Adipocyte (in vitro differentiated cells): ENCODE measurements at regions not wholly inside any gene's neighbourhood (a gene's known extent, or its start where the extent isn't known, plus 50 kb on each side); places are given as distances from the start of the nearest gene placed in this dataset.
A peak's percentile ranks its signal among the peaks of the same experiment; 100 is the strongest.
"Not testable (repeated sequence)": the region's sequence is repeated elsewhere in the genome, so short reads cannot be mapped to it uniquely, and the experiment has no call there.

ENCODE experiments used
- DNase-seq: peaks from one replicate; pipeline ENCODE4 v3.0.0-alpha.2; 2015; ENCODE audit warnings: low read depth
- H3K27me3 ChIP-seq: replicated peaks from 2 replicates; pipeline ENCODE4 v1.7.0; 2013; ENCODE audit warnings: mild to moderate bottlenecking, low read length, moderate library complexity; ENCODE audit not compliant: control insufficient read depth, insufficient read depth
- H3K36me3 ChIP-seq: 2 replicates; pipeline ENCODE4 v1.7.0; 2013; ENCODE audit warnings: low read length, mild to moderate bottlenecking, moderate library complexity; ENCODE audit not compliant: control insufficient read depth, insufficient read depth, severe bottlenecking
- H3K4me1 ChIP-seq: 2 replicates; pipeline ENCODE4 v1.7.0; 2013; ENCODE audit warnings: mild to moderate bottlenecking, low read length, moderate library complexity; ENCODE audit not compliant: control insufficient read depth, insufficient read depth
- H3K4me3 ChIP-seq: 2 replicates; pipeline ENCODE4 v1.7.0; 2013; ENCODE audit warnings: mild to moderate bottlenecking, low read length, moderate library complexity
- H3K9ac ChIP-seq: 2 replicates; pipeline ENCODE4 v1.7.0; 2013; ENCODE audit warnings: mild to moderate bottlenecking, low read length, moderate library complexity
- H3K9me3 ChIP-seq: 2 replicates; pipeline ENCODE4 v1.7.0; 2013; ENCODE audit warnings: mild to moderate bottlenecking, low read length, moderate library complexity; ENCODE audit not compliant: control insufficient read depth

- no peaks in the 10 kb centered on the region for H3K4me1 ChIP-seq
- DNase-seq, result peak; percentile 28
- no peak overlapping the region for H3K4me3 ChIP-seq
- H3K9ac ChIP-seq, result no peak overlapping the region
- H3K36me3 ChIP-seq, result no peaks in the 10 kb centered on the region
- no peaks in the 10 kb centered on the region for H3K27me3 ChIP-seq
- H3K9me3 ChIP-seq, result no peaks in the 10 kb centered on the region
These were observed 356.8 kb upstream of the PCDH10 start for GRCh38 chr4:132792310-132792709.

GRCh38 chr4:132797856-132798255, 351.2 kb upstream of the PCDH10 start:
- H3K4me3 ChIP-seq, result no peak overlapping the region
- no peak overlapping the region for H3K9ac ChIP-seq
- H3K9me3 ChIP-seq, result no peaks in the 10 kb centered on the region
- no peak for DNase-seq
- no peaks in the 10 kb centered on the region for H3K36me3 ChIP-seq
- no peaks in the 10 kb centered on the region for H3K4me1 ChIP-seq
- H3K27me3 ChIP-seq, result no peaks in the 10 kb centered on the region

- H3K9me3 ChIP-seq, result no peaks in the 10 kb centered on the region
- H3K4me3 ChIP-seq, result no peak overlapping the region
- H3K27me3 ChIP-seq, result no peaks in the 10 kb centered on the region
- no peaks in the 10 kb centered on the region for H3K4me1 ChIP-seq
- H3K9ac ChIP-seq, result no peak overlapping the region
- no peaks in the 10 kb centered on the region for H3K36me3 ChIP-seq
- DNase-seq, result no peak
These were observed 339.6 kb upstream of the PCDH10 start for GRCh38 chr4:132809298-132810032.

- H3K9me3 ChIP-seq, H3K9ac ChIP-seq, DNase-seq, H3K4me3 ChIP-seq, H3K4me1 ChIP-seq, H3K27me3 ChIP-seq, H3K36me3 ChIP-seq: not testable (repeated sequence)
These were observed 336.0 kb upstream of the PCDH10 start for GRCh38 chr4:132813061-132813460.

- Histone ChIP-seq H3K9ac (no peak overlapping the region), H3K4me1 (no peaks in the 10 kb centered on the region), H3K4me3 (no peak overlapping the region), H3K9me3 (no peaks in the 10 kb centered on the region), H3K27me3 (no peaks in the 10 kb centered on the region), H3K36me3 (no peaks in the 10 kb centered on the region)
- no peak for DNase-seq
These were observed 331.0 kb upstream of the PCDH10 start for GRCh38 chr4:132818091-132818490.

GRCh38 chr4:132823419-132823818, 325.7 kb upstream of the PCDH10 start:
- no peaks in the 10 kb centered on the region for H3K4me1 ChIP-seq
- H3K9me3 ChIP-seq, result no peaks in the 10 kb centered on the region
- peak; percentile 14 for DNase-seq
- no peaks in the 10 kb centered on the region for H3K27me3 ChIP-seq
- no peak overlapping the region for H3K9ac ChIP-seq
- no peak overlapping the region for H3K4me3 ChIP-seq
- no peaks in the 10 kb centered on the region for H3K36me3 ChIP-seq

GRCh38 chr4:132824761-132825160, 324.3 kb upstream of the PCDH10 start:
- DNase-seq, result no peak
- no peaks in the 10 kb centered on the region for H3K4me1 ChIP-seq
- no peak overlapping the region for H3K9ac ChIP-seq
- H3K36me3 ChIP-seq, result no peaks in the 10 kb centered on the region
- no peaks in the 10 kb centered on the region for H3K9me3 ChIP-seq
- no peaks in the 10 kb centered on the region for H3K27me3 ChIP-seq
- H3K4me3 ChIP-seq, result no peak overlapping the region

- H3K4me3 ChIP-seq, result no peak overlapping the region
- no peaks in the 10 kb centered on the region for H3K4me1 ChIP-seq
- no peaks in the 10 kb centered on the region for H3K27me3 ChIP-seq
- H3K36me3 ChIP-seq, result no peaks in the 10 kb centered on the region
- DNase-seq, result no peak
- no peaks in the 10 kb centered on the region for H3K9me3 ChIP-seq
- H3K9ac ChIP-seq, result no peak overlapping the region
These were observed 321.6 kb upstream of the PCDH10 start for GRCh38 chr4:132827522-132827921.

- Histone ChIP-seq H3K36me3 (no peaks in the 10 kb centered on the region), H3K27me3 (no peaks in the 10 kb centered on the region), H3K4me3 (no peak overlapping the region), H3K9me3 (peaks cover 16% of the 10 kb centered on the region), H3K4me1 (no peaks in the 10 kb centered on the region), H3K9ac (no peak overlapping the region)
- no peak for DNase-seq
These were observed 310.9 kb upstream of the PCDH10 start for GRCh38 chr4:132838244-132838643.

- Histone ChIP-seq H3K9ac (no peak overlapping the region), H3K27me3 (no peaks in the 10 kb centered on the region), H3K4me3 (no peak overlapping the region), H3K36me3 (no peaks in the 10 kb centered on the region), H3K9me3 (peaks cover 16% of the 10 kb centered on the region), H3K4me1 (no peaks in the 10 kb centered on the region)
- no peak for DNase-seq
These were observed 310.0 kb upstream of the PCDH10 start for GRCh38 chr4:132839070-132839469.

GRCh38 chr4:132859929-132860328, 289.2 kb upstream of the PCDH10 start:
- Histone ChIP-seq H3K9ac (no peak overlapping the region), H3K27me3 (no peaks in the 10 kb centered on the region), H3K9me3 (no peaks in the 10 kb centered on the region), H3K4me1 (no peaks in the 10 kb centered on the region), H3K4me3 (no peak overlapping the region), H3K36me3 (no peaks in the 10 kb centered on the region)
- DNase-seq, result no peak

- Histone ChIP-seq H3K9ac (no peak overlapping the region), H3K27me3 (no peaks in the 10 kb centered on the region), H3K9me3 (no peaks in the 10 kb centered on the region), H3K4me3 (no peak overlapping the region), H3K36me3 (no peaks in the 10 kb centered on the region), H3K4me1 (no peaks in the 10 kb centered on the region)
- no peak for DNase-seq
These were observed 288.1 kb upstream of the PCDH10 start for GRCh38 chr4:132860976-132861375.
